ENCODE measurements at regions not wholly inside any gene's neighbourhood (a gene's known extent, or its start where the extent isn't known, plus 50 kb on each side); places are given as distances from the start of the nearest gene placed in this dataset.

DNA sequence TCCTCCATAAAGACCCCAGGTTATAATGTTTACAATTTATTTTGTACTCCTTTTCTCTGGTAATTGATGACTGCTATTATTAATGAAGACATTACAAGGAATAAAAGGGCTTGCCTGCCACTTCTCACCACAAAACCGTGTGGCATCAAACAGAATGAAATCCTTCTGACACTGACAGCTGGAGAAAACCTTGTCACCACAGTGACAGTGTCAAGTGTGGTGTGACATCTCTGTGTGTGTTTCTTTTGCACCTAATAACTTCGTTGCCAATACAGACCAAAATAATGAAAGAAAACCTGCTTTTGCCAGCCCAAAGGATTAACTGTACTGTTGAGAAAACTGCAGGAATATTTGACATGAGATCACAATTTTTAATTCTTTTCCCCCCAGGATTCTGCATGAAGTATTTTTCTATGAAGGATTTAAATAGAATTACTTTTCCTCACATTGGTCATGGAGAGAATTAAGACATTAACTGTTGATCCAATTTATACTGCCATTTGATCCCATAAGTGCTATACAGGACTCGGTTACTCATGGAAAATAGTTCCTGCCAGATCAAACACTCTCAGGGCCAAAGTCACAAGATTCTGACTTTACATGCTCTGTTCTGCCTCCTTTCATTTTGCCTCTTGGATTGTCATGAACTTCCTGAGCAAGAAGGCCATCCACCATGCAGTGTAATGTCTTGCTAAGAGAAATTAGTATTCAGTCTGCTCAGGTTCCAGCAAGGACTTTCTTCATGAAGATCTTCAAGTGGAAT, 60.4 kb upstream of the IFNG-AS1 start:
- Histone ChIP-seq H3K4me3 (ENCODE audit: low read length) (no peak overlapping the region), H3K9me3 (ENCODE audit: control insufficient read depth, low read depth, low read length) (no peaks in the 10 kb centered on the region), H3K36me3 (ENCODE audit: control insufficient read depth, low read depth, low read length) (no peaks in the 10 kb centered on the region), H3K4me1 (ENCODE audit: control insufficient read depth, low read depth, low read length) (no peaks in the 10 kb centered on the region), H3K27ac (ENCODE audit: low read length) (no peak overlapping the region), H3K9ac (ENCODE audit: low read length) (no peak overlapping the region), H3K27me3 (ENCODE audit: control insufficient read depth, insufficient read depth, low read length) (no peaks in the 10 kb centered on the region)

DNA sequence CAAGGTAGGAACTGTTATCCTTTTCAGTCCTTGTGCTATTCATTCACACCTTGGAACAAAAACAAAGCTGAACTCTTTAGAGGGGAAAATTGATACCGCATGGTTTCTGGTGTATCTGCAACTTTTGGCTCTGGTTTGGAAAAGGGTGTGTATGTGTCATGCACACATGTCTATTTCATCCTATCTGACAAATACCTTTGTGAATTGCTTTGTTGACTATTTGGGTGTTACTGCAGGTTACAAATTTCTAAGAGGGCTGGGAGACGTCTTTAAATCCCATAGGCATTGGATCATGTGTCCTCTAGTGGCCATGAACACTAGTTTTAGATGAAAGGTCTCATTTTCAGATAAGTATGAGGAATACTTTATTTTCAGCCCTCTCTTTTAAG, 59.9 kb upstream of the IFNG-AS1 start:
- Histone ChIP-seq H3K27me3 (ENCODE audit: control insufficient read depth, insufficient read depth, low read length) (no peaks in the 10 kb centered on the region), H3K36me3 (ENCODE audit: control insufficient read depth, low read depth, low read length) (no peaks in the 10 kb centered on the region), H3K27ac (ENCODE audit: low read length) (no peak overlapping the region), H3K9ac (ENCODE audit: low read length) (no peak overlapping the region), H3K9me3 (ENCODE audit: control insufficient read depth, low read depth, low read length) (no peaks in the 10 kb centered on the region), H3K4me3 (ENCODE audit: low read length) (no peak overlapping the region), H3K4me1 (ENCODE audit: control insufficient read depth, low read depth, low read length) (no peaks in the 10 kb centered on the region)

DNA sequence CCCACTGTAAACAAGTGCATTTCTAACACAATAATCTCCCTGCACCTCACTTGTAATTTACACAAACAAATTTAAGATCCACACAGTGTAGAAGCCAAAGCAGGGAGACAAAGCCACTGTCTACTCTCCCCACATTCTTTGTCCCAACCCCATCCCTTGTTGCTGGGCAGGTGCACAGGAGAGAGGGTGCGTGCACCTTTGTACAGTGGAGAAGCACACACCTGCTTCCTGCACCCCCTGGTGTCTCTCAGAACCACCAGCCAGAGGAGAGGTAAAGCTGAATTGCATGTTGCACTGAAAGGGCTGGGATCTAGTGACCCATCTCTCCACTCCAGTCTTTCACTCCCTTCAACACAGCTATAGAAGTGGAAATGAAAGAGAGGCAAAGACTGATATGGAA, 51.4 kb upstream of the IFNG-AS1 start:
- no peaks in the 10 kb centered on the region for H3K9me3 ChIP-seq (ENCODE audit: control insufficient read depth, low read depth, low read length)
- no peak overlapping the region for H3K4me3 ChIP-seq (ENCODE audit: low read length)
- no peaks in the 10 kb centered on the region for H3K36me3 ChIP-seq (ENCODE audit: control insufficient read depth, low read depth, low read length)
- H3K4me1 ChIP-seq (ENCODE audit: control insufficient read depth, low read depth, low read length), result peaks cover 5% of the 10 kb centered on the region
- no peak overlapping the region for H3K27ac ChIP-seq (ENCODE audit: low read length)
- no peaks in the 10 kb centered on the region for H3K27me3 ChIP-seq (ENCODE audit: control insufficient read depth, insufficient read depth, low read length)
- no peak overlapping the region for H3K9ac ChIP-seq (ENCODE audit: low read length)

All from iPS-18a (cell line).